GM06990 (cell line): ENCODE measurements at regions not wholly inside any gene's neighbourhood (a gene's known extent, or its start where the extent isn't known, plus 50 kb on each side); places are given as distances from the start of the nearest gene placed in this dataset.

ENCODE experiments used
- DNase-seq: peaks from one replicate; pipeline ENCODE4 v3.0.0-alpha.2; 2011; ENCODE audit not compliant: insufficient read length; ENCODE audit errors: extremely low read depth
- H3K27me3 ChIP-seq: replicated peaks from 2 replicates; pipeline ENCODE4 v1.6.0; 2011; ENCODE audit warnings: low read length; ENCODE audit not compliant: control insufficient read depth, insufficient read depth
- H3K36me3 ChIP-seq: 2 replicates; pipeline ENCODE4 v1.5.1; 2011; ENCODE audit warnings: low read length; ENCODE audit not compliant: control insufficient read depth, insufficient read depth
- H3K4me3 ChIP-seq: replicated peaks from 2 replicates; pipeline ENCODE4 v1.5.1; 2011; ENCODE audit warnings: low read depth, mild to moderate bottlenecking, control low read depth, low read length
- CTCF ChIP-seq: IDR thresholded peaks from 2 replicates; pipeline ENCODE4 v1.5.1; 2011; ENCODE audit warnings: low read length, control low read depth, mild to moderate bottlenecking, inconsistent platforms; ENCODE audit not compliant: insufficient read depth, poor library complexity, severe bottlenecking

- no peak overlapping the region for H3K4me3 ChIP-seq
- no peaks in the 10 kb centered on the region for H3K27me3 ChIP-seq
- TF ChIP-seq CTCF: no peak
- DNase-seq: no peak
- no peaks in the 10 kb centered on the region for H3K36me3 ChIP-seq
These were observed 99.2 kb downstream of the KPNA2 start for GRCh38 chr17:68134731-68135130.

GRCh38 chr17:68135141-68135887 lies 99.8 kb downstream of the KPNA2 start:
- TF ChIP-seq CTCF: no peak
- H3K36me3 ChIP-seq: no peaks in the 10 kb centered on the region
- no peak overlapping the region for H3K4me3 ChIP-seq
- H3K27me3 ChIP-seq: no peaks in the 10 kb centered on the region
- DNase-seq: no peak

GRCh38 chr17:68141050-68141449 lies 105.5 kb downstream of the KPNA2 start:
- no peak overlapping the region for H3K4me3 ChIP-seq
- H3K27me3 ChIP-seq: no peaks in the 10 kb centered on the region
- DNase-seq: no peak
- no peaks in the 10 kb centered on the region for H3K36me3 ChIP-seq
- TF ChIP-seq CTCF: no peak

GRCh38 chr17:68142595-68142994 lies 105.2 kb upstream of the AMZ2 start:
- TF ChIP-seq CTCF: no peak
- Histone ChIP-seq H3K27me3 (no peaks in the 10 kb centered on the region), H3K36me3 (no peaks in the 10 kb centered on the region), H3K4me3 (no peak overlapping the region)
- no peak for DNase-seq

- no peaks in the 10 kb centered on the region for H3K36me3 ChIP-seq
- no peak overlapping the region for H3K4me3 ChIP-seq
- H3K27me3 ChIP-seq: no peaks in the 10 kb centered on the region
- no peak for DNase-seq
- no peak for TF ChIP-seq CTCF
These were observed 104.4 kb upstream of the AMZ2 start for GRCh38 chr17:68143425-68143824.

- no peak overlapping the region for H3K4me3 ChIP-seq
- no peaks in the 10 kb centered on the region for H3K36me3 ChIP-seq
- no peak for DNase-seq
- peaks cover 2% of the 10 kb centered on the region; the same call in 1 of the 2 replicates for H3K27me3 ChIP-seq
- TF ChIP-seq CTCF: no peak
These were observed 102.8 kb upstream of the AMZ2 start for GRCh38 chr17:68145088-68145487.
